Left lobe of liver (tissue), 2 donors: ENCODE measurements at regions not wholly inside any gene's neighbourhood (a gene's known extent, or its start where the extent isn't known, plus 50 kb on each side); places are given as distances from the start of the nearest gene placed in this dataset.
A peak's percentile ranks its signal among the peaks of the same experiment; 100 is the strongest.
"Not testable (repeated sequence)": the region's sequence is repeated elsewhere in the genome, so short reads cannot be mapped to it uniquely, and the experiment has no call there.

Experiments
- ATAC-seq: fragments of 200-7000 bp; cut with Tn5 transposase; one replicate; pipeline ENCODE4 v1.9.1; 2020; ENCODE audit warnings: mild to moderate bottlenecking, moderate library complexity
- DNase-seq: peaks from one replicate; pipeline ENCODE4 v3.0.0-alpha.2; 2020; ENCODE audit warnings: low spot score
- donor health status: DM: no; HTN: no; CAD: no; lungs with moderate emphysema.
- donor health status: DM: no; HTN: yes; CAD: no.

DNA sequence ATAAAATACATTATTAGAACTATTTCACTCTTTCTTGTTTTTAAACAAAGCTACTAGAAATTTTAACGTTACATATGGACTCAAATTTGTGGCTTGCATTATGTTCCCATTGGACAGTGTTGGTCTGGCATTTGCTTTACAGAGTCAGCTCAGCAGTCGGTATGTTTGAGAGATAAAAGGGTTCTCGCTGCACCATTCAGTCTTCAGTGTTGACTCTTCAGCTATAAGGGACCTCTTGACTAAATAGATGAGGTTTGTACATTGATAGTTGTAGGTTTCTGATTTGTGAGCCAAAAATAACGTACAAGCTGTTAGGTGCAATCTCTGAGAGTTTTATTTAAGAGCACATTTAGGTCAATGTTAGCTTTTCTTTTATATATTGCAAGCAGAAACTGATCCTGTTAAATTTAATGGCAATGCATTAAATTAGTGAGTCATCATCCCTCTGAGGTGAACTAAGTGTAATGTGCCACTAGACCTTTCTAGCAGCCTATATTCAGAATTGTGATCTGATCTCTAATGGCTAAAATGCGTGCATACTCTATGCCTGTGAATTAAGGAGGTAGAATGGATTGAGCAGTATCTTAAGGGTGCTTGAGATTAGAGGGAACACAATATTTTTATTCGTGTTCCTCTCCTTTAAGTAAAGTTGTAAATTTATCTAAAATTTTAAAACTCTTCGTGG lies 485.6 kb upstream of the SYNCRIP start:
- ATAC-seq (no peak), DNase-seq (no peak)

DNA sequence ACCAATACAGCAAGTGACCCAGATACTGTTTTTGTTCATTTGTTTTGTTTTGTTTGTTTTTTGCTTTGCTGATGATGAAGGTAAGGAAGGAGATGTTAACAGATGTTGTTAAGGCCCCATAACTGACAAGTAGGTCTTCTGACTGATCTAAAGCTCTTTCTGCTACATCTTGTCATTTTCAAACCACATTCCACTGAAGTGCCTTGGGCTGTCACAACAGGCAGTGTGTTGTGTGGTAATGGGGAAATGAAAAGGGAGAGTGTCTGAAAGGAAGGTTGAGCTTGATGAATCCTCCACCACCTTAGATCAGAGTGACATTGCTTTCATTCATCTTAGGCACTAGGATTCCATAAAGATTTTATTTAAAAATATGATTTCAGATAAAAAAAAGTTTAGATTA lies 479.4 kb upstream of the SYNCRIP start:
- ATAC-seq (no peak), DNase-seq (no peak)

DNA sequence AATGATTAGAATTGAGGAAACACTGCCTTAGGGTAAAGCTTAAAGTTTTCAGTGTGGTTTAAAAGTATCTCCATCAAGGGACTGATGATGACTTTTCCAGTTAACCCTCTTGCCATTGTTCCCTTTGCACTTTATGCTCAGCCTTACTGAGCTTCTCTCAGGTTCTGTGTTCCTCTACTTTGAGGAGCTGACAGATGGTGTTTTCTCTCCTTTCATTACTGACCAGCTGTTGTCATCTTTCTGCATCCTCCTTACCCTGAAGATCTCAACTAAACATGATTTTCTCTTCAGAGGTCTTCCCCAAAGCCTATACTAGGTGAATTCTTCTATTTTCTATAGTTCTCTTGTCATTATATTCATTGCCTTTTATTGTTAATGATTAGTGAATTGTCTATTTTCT lies 475.6 kb upstream of the SYNCRIP start:
- ATAC-seq, result no peak
- DNase-seq, result no peak

DNA sequence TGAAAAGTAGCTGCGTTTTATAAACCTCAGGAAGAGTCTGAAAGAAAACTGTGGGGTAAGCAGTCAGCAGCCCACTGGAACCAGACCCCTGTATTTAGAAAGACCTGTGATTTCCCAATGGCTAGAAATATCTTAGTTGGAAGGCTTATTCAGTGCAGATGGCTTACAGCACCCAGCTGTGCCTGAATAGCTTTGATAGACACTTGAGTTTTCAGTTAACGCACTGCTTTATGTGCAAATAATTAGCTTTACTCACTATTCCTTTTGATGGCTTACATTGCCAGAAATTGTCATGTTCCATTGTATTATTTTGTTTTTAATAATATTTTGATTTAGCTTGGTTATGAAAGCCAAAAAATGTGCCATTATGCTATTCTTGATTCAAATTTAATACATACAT lies 465.3 kb upstream of the SYNCRIP start:
- no peak for DNase-seq
- ATAC-seq, result no peak

DNA sequence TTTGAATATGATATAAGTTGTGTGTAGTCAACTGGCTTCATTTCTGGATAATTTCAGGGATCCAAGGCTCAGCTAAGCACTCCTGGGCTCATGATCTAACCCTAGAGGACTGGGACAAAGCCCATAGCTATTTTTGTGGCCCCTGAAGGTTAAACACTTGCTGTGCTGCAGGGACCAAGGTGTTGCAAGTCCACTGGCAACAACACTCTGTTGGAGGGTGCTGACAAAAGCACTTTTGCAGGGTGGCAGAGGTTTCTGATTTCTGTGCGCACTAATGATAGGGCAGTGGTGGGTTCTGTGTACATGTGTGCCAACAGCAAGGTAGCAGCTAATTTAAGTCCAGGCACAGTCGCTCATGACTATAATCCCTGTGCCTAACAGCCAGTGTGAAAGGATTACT lies 445.3 kb upstream of the SYNCRIP start:
- DNase-seq (no peak), ATAC-seq (no peak)

DNA sequence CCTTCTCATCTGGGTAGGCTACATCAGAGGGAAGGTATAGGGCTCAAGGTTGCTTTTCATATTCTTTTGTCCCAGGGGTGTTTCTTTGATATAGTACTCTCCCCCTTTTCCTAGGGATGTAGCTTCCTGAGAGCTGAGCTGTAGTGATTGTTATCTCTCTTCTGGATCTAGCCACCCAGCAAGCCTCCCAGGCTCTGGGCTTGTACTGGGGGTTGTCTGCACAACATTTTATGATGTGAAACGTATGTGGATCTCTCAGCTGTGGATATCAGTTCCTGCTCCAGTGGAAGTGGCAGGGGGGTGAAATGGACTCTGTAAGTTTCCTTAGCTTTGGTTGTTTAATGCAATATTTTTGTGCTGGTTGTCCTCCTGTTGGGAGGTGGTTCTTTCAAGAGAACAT lies 437.3 kb upstream of the SYNCRIP start:
- no peak for DNase-seq

DNA sequence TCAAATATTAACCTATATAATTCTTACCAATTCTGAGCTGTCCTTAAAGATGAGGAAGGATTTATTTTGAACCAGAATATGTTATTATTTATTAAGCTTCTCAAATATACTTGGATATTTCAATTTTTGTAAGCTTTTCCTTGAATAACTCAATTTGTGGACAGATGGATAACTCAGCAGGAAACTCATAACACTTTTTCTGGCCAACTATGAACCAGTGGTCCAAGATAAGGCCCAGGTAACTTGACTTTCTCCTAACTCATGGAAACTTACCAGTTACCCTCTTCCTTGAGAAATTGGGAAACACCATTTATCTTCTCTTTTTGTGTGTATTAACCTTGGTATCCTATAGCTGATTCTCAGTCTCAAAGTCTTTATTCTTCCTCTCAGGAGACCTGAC lies 427.5 kb upstream of the SYNCRIP start:
- ATAC-seq, result no peak
- no peak for DNase-seq

More for the DNA sequence above, 437.3 kb upstream of the SYNCRIP start:
- no peak for ATAC-seq

DNA sequence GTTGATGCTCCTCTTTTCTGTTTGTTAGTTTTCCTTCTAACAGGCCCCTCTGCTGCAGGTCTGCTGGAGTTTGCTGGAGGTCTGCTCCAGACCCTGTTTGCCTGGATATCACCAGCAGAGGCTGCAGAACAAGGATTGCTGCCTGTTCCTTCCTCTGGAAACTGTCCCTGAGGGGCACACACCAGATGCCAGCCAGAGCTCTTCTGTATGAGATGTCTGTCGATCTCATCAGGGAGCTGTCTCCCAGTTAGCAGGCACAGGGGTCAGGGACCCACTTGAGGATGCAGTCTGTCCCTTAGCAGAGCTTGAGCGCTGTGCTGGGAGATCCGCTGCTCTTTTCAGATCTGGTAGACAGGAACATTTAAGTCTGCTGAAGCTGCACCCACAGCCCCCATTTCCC lies 422.3 kb upstream of the SYNCRIP start:
- ATAC-seq, DNase-seq: not testable (repeated sequence)

DNA sequence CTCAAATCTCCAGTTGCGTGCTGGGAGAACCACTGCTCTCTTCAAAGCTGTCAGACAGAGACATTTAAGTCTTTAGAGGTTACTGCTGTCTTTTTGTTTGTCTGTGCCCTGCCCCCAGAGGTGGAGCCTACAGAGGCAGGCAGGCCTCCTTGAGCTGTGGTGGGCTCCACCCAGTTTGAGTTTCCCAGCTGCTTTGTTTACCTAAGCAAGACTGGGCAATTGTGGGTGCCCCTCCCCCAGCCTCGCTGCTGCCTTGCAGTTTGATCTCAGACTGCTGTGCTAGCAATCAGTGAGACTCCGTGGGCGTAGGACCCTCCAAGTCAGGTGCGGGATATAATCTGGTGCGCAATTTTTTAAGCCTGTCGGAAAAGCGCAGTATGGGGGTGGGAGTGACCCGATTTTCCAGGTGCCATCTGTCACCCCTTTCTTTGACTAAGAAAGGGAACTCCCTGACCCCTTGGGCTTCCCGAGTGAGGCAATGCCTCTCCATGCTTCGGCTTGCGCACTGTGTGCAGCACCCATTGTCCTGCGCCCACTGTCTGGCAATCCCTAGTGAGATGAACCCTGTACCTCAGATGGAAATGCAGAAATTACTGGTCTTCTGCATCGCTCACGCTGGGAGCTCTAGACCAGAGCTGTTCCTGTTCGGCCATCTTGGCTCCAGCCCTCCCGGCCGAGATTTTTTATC lies 414.8 kb upstream of the SYNCRIP start:
- not testable (repeated sequence) for DNase-seq

DNA sequence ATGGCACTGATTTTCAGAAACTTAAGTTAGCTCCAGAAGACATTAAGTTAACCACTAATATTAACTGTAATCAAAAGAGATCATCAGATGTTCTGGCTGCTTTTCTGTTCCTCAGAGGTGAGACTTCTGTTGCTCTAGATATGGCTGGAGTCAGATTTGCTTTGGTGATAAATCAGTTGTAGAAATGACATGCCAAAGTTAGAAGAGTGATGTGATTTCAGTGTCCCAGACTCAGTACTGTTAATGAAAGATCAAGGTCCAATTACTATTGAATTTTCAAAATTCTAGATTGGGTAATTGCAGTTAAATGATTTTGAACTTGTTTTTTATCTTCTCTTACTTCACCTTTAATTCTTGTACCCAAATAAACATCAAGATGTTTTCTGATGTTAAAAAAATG lies 402.4 kb upstream of the SYNCRIP start:
- DNase-seq, result no peak
- ATAC-seq, result peak; percentile 46

More for the DNA sequence above, 414.8 kb upstream of the SYNCRIP start:
- ATAC-seq, result not testable (repeated sequence)

DNA sequence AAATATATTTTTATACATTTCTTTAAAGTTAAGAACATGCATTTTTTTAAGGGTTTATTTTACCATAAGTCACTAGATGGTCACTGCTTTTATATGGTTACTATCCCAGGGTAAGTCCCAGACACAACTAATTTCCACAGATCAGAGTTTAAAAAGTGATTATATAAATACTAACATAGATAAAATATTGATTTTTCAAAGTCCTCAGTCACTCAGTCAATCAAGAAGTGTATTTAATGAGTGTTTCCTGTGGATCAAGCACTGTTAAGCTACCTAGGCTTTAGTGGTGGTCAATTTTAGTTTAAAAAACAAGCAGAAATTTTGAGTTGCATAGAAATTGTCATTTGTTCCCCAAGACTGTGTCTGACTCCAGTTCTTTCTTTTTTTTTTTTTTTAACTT lies 399.5 kb upstream of the SYNCRIP start:
- ATAC-seq (no peak), DNase-seq (no peak)

DNA sequence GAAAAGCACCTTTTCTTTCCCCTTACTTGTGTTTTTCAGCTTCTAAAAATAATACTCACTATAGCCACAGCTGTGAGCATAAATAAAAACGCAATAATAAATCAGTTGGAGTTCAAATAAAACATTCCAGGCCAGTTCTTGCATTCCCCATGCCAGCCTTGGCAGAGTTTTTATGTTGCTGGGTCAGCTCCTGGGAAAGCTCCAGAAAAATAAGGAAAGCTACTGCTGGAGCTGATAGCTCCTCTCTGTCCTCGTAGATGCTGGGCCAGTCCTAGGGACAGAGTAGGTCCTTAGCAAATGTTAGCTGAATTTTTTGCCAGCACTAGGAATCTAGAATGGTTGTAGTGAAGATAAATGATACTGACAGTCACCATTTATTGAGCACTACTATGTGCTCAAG lies 389.0 kb upstream of the SYNCRIP start:
- ATAC-seq (peak; percentile 95), DNase-seq (peak; percentile 66)

DNA sequence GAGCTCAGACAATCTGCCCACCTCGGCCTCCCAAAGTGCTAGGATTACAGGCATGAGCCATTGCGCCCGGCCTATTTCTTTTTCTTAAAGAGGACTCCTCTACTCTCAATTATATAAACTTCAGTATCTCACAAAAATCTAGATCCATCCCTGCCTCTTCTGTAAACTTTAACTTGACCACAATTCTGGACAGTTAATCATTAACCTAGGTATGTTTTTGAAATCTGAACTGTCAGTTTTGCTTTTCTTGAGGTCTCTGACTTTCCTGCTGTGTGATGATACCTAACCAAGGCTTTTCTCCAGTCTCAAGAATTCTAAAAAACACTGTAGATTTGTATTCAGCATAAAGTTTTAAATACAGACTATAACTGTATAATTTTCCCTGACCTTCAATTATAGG lies 388.2 kb upstream of the SYNCRIP start:
- ATAC-seq (peak; percentile 82), DNase-seq (no peak)

DNA sequence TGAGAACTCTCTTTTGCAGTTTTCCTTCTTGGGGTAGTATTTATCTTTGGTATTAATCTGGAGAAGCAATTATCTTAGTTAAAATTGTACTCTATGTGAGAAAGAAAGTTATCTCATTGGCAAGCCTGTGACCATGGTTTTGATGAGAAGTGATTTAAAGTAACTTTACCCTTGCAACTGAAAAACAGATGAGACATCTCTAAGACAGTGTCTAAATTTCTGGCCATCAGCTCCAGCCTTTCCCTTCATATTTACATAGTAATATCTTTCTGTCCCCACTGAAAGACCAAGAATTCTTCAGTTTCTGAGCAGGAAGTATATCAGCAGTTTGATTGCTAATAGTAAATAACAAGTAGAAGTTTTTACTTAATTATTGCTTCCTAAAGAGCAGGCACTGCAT lies 386.1 kb upstream of the SYNCRIP start:
- DNase-seq (no peak), ATAC-seq (no peak)

DNA sequence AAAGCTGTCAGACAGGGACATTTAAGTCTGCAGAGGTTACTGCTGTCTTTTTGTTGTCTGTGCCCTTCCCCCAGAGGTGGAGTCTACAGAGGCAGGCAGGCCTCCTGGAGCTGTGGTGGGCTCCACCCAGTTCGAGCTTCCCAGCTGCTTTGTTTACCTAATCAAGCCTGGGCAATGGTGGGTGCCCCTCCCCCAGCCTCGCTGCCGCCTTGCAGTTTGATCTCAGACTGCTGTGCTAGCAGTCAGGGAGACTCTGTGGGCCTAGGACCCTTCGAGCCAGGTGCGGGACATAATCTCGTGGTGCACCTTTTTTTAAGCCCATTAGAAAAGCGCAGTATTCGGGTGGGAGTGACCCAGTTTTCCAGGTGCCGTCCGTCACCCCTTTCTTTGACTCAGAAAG lies 384.2 kb upstream of the SYNCRIP start:
- DNase-seq, result not testable (repeated sequence)

DNA sequence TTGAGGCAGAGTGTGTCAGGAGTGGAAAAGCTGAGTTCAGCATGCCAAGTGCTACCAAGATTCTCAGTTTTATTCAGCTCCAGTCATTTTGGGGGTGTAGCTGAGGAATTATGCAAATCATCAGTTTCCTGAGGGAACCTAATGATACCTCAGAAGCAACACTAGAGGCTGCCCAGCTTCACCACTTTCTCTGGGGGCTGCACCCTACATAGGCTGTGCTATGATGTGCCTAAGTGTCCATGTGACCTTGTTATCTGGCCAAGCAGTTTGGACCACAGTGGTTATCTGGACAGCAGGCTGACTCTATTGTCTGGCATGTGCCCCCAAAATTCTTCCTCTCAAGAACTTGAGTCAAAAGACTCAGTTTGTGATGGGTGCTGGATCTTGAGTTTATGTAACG lies 374.6 kb upstream of the SYNCRIP start:
- DNase-seq, result no peak
- no peak for ATAC-seq

More for the DNA sequence above, 384.2 kb upstream of the SYNCRIP start:
- ATAC-seq, result not testable (repeated sequence)

DNA sequence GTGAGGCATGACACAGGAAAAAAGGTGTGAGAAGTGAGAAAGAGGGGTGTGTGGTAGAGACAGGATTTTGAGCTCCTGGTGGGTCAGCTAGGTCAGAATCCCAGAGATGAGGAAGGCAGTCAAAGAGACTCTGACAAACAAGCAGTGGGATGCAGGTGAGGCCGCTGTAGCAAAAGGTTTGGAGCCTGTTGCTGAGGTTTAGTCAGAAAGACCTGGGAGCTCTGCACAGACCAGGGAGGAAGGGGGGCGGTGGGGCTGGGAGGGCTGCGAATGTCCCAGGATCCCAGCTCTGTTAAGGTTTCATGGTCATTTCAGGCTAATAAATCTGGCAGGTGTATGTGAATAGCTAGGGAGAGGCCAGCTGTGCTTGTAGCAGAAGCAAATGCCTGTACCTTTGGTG lies 373.9 kb upstream of the SYNCRIP start:
- DNase-seq (no peak), ATAC-seq (no peak)

DNA sequence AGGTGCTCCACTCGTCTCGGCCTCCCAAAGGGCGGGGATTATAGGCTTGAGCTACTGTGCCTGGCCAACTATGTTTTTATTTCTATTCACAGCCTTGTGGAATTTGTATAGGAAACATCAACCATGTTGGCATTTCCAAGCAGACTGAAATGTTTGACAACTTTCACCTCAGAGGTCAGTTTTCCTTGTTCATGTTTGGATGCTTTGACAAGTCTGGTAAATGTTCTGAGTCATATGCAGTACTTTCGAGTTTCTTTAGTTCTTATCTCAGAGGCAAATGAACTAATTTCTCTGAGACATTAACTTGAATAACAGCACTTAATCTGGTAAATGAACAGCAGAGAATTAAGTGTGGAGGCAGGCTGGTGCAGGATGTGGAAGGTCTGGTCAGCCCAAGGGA lies 373.4 kb upstream of the SYNCRIP start:
- no peak for ATAC-seq

DNA sequence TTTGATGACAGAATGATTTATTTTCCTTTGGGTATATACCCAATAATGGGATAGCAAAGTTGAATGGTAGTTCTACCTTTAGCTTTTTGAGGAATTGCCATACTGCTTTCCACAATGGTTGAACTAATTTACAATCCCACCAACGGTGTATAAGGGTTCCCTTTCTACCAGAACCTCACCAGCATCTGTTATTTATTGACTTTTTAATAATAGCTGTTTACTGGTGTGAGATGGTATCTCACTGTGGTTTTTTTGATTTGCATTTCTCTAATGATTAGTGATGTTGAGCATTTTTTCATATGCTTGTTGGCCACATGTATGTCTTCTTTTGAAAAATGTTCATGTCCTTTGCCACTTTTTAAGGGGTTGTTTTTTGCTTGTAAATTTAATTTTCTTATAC lies 370.3 kb upstream of the SYNCRIP start:
- not testable (repeated sequence) for ATAC-seq

More for the DNA sequence above, 373.4 kb upstream of the SYNCRIP start:
- DNase-seq, result no peak

DNA sequence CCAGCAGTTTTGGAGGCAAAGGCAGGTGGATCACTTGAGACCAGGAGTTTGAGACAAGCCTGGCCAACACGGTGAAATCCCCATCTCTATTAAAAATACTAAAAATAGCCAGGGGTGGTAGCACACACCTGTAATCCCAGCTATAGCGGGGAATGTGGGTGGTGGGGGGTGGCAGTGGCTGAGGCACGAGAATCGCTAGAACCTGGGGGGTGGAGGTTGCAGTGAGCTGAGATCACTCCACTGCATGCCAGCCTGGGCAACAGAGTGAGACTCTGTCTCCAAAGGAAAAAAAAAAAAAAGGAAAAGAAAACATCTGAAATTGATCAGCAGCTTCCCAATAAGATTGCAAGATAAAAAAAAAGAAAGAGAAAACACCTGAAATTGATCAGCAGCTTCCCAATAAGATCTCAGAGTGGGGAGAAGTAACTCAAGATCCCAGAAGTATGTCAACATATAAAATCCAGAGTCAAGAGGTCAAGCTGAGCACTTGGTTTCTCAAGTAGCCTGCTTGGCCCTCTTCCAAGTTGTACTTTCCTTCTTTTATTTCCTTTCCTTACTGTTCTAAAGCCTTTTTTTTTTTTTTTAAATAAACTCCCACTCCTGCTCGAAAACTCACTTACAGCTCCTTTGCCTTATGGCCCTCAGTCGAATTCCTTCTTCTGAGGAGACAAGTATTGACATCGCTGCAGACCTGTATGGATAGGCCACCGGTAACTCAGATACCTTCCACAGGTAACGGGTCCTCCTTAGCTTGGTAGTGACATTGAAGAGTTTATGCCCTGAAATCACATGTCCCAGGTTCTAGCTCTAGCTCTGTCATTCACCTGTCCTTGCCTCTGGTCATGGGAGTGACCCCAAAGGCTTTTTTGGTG lies 368.5 kb upstream of the SYNCRIP start:
- ATAC-seq, result no peak
- DNase-seq, result no peak

More for the DNA sequence above, 370.3 kb upstream of the SYNCRIP start:
- not testable (repeated sequence) for DNase-seq

DNA sequence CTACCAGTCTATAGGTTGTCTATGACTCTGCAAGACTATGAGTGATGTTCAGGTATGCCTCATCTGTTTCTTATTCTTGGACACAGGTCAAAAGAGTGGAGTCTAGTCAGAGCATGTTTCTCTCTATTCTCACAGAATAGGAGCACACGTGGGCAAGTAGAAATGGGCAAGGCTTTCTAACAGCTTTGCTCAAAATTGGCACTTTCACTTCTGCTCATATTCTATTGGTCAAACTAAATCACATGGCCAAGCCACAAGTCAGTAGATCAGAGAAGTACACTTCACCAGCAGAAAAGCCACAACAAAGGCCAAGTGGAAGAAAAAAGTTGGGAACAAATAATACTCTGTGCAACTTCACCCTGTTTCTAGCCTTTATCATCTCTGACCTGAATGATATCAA lies 354.5 kb upstream of the SYNCRIP start:
- ATAC-seq, result no peak
- no peak for DNase-seq

DNA sequence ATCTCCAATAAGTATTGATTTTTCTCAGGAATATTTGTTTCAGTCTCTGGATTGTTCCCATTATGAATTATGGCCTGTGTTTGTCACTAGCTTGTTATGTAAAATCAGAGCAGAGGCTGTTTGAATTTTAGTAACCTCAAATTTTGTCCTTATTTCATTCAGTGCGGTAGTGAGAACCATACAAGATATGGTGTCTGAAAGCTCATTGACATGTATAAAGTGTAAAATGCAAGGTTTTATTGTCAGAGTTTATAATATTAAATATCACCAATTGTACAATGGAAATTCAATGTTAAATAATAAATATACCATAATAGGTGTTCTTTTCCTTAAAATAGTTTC lies 353.3 kb upstream of the SYNCRIP start:
- DNase-seq (no peak), ATAC-seq (peak; percentile 25)
